HEK293 (cell line): ENCODE measurements at regions not wholly inside any gene's neighbourhood (a gene's known extent, or its start where the extent isn't known, plus 50 kb on each side); places are given as distances from the start of the nearest gene placed in this dataset.

Experiments used
- CTCF ChIA-PET: fragments of 350-600 bp; formaldehyde crosslinking; extraction: SDS; loops from one replicate; lab custom pipeline; 2021; ENCODE audit warnings: antibody characterized with exemption; lab: Yijun Ruan, JAX
- POLR2A ChIA-PET: fragments of 300-600 bp; formaldehyde crosslinking; extraction: SDS; loops from one replicate; lab custom pipeline; 2020; ENCODE audit warnings: antibody characterized with exemption, inconsistent platforms; lab: Yijun Ruan, JAX
- H3K27ac ChIP-seq: fragments of 200-500 bp; sonication (Bioruptor generic); 2 replicates; pipeline ENCODE4 v1.5.1; 2014; ENCODE audit warnings: low read depth, low read length, control low read depth, inconsistent platforms; ENCODE audit errors: extremely low read depth
- H3K36me3 ChIP-seq, 2 experiments: fragments of 200-500 bp in 1 of 2; sonication (Bioruptor generic) in 1 of 2; 1 replicate in 1 of 2; 2 replicates in 1 of 2; pipeline ENCODE4 v1.5.1; 2014 to 2017; ENCODE audit warnings: inconsistent platforms in 2 of 2, low read length in 2 of 2; ENCODE audit not compliant: control insufficient read depth in 2 of 2, insufficient read depth in 1 of 2
- H3K4me1 ChIP-seq: fragments of 200-500 bp; sonication (Bioruptor generic); 2 replicates; pipeline ENCODE4 v1.5.1; 2014; ENCODE audit warnings: mild to moderate bottlenecking, low read length, inconsistent platforms; ENCODE audit not compliant: control insufficient read depth, insufficient read depth
- H3K4me3 ChIP-seq: 2 replicates; pipeline ENCODE4 v1.5.1; 2011; ENCODE audit warnings: low read depth, mild to moderate bottlenecking, control low read depth, low read length, moderate library complexity
- H3K9me3 ChIP-seq: fragments of 200-500 bp; sonication (Bioruptor generic); 2 replicates; pipeline ENCODE4 v1.5.1; 2014; ENCODE audit warnings: low read depth, low read length, inconsistent platforms; ENCODE audit not compliant: control insufficient read depth, insufficient read depth
- OSR2 ChIP-seq: fragments of 450-650 bp; formaldehyde crosslinking; IDR thresholded peaks from 2 replicates; pipeline ENCODE4 v1.5.1; 2016; ENCODE audit warnings: missing biosample characterization, missing genetic modification characterization
- PRDM1 ChIP-seq: fragments of 450-650 bp; formaldehyde crosslinking; IDR thresholded peaks from 2 replicates; pipeline ENCODE4; 2016; ENCODE audit warnings: missing biosample characterization, missing genetic modification characterization
- YY1 ChIP-seq: fragments of 450-650 bp; formaldehyde crosslinking; IDR thresholded peaks from 2 replicates; pipeline ENCODE4 v1.5.1; 2018; ENCODE audit warnings: missing biosample characterization, missing genetic modification characterization
- ZNF221 ChIP-seq: fragments of 450-650 bp; formaldehyde crosslinking; IDR thresholded peaks from 2 replicates; pipeline ENCODE4 v1.5.1; 2017; ENCODE audit warnings: missing biosample characterization, missing genetic modification characterization, borderline replicate concordance
- ZNF266 ChIP-seq: fragments of 450-650 bp; formaldehyde crosslinking; IDR thresholded peaks from 2 replicates; pipeline ENCODE4 v1.5.1; 2016; ENCODE audit warnings: missing biosample characterization, missing genetic modification characterization, low read depth
- ZNF292 ChIP-seq: fragments of 450-650 bp; formaldehyde crosslinking; IDR thresholded peaks from 2 replicates; pipeline ENCODE4 v1.5.1; 2016; ENCODE audit warnings: low read depth, missing biosample characterization, missing genetic modification characterization, borderline replicate concordance
- ZNF830 ChIP-seq: fragments of 450-650 bp; IDR thresholded peaks from 2 replicates; pipeline ENCODE4 v1.5.0; 2018; ENCODE audit warnings: missing biosample characterization, missing genetic modification characterization, low read depth, mild to moderate bottlenecking, moderate library complexity
- ZSCAN16 ChIP-seq: fragments of 450-650 bp; formaldehyde crosslinking; IDR thresholded peaks from 2 replicates; pipeline ENCODE4 v1.5.1; 2016; ENCODE audit warnings: missing biosample characterization, missing genetic modification characterization
- TF ChIP-seq, protein P1 (sequence below): fragments of 450-650 bp; formaldehyde crosslinking; IDR thresholded peaks from 2 replicates; pipeline ENCODE4; 2016; ENCODE audit warnings: missing biosample characterization, missing genetic modification characterization
- TF ChIP-seq, protein P2 (sequence below): fragments of 450-650 bp; formaldehyde crosslinking; IDR thresholded peaks from 2 replicates; pipeline ENCODE4 v1.5.1; 2016; ENCODE audit warnings: missing biosample characterization, missing genetic modification characterization
- TF ChIP-seq, protein P3 (sequence below): fragments of 450-650 bp; formaldehyde crosslinking; IDR thresholded peaks from 2 replicates; pipeline ENCODE4 v1.5.1; 2016; ENCODE audit warnings: missing biosample characterization, missing genetic modification characterization
- TF ChIP-seq, protein P4 (sequence below): fragments of 450-650 bp; IDR thresholded peaks from 2 replicates; pipeline ENCODE4 v1.5.1; 2018; ENCODE audit warnings: missing biosample characterization, mild to moderate bottlenecking, missing genetic modification characterization
- TF ChIP-seq, protein P5 (sequence below): fragments of 450-650 bp; formaldehyde crosslinking; IDR thresholded peaks from 2 replicates; pipeline ENCODE4 v1.5.1; 2016; ENCODE audit warnings: missing biosample characterization, missing genetic modification characterization
- TF ChIP-seq, protein P6 (sequence below): fragments of 450-650 bp; formaldehyde crosslinking; conservative IDR thresholded peaks from 2 replicates; pipeline ENCODE4 v1.5.1; 2016; ENCODE audit warnings: low read depth, missing biosample characterization, missing genetic modification characterization
- TF ChIP-seq, protein P7 (sequence below): fragments of 450-650 bp; formaldehyde crosslinking; IDR thresholded peaks from 2 replicates; pipeline ENCODE4 v1.5.1; 2016; ENCODE audit warnings: missing biosample characterization, missing genetic modification characterization

DNA sequence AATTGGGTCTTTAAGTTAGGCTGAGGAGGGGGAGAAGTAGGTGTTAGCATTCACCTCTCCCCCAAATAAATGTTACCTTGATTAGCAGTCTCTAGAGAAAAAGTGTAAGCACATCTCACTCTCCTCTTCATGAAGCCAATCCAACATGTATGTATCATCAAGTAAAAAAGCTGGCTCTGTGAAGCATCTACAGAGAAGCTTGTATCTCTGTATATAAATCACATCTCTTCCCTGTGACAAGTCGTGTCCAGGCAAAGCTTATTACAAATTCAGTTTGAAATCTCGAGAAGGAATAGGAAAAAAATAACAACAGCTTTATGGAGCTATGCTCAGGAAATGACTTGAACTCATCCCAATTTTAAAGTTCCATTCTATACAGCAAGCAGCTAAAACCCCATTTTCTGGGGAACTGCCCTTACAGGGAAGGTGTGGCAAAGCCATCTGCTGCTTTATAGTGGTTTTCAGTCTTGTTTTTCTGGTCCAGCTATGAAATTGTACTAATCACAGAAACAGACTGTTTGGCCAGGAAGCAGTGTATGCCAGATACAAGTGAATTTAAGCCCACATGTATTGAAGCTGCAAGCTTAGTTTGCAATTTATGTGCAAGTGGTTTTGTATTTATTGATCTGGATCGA is 313.3 kb upstream of the NOCT start:
- no peaks in the 10 kb centered on the region for H3K36me3 ChIP-seq
- CTCF ChIA-PET = interaction anchor here (0.6 to 1.1 kb wide), 2 partner anchors 171 to 236 kb away, joined by 4 read pairs; no protein-coding TSS in a partner anchor
- H3K9me3 ChIP-seq = no peaks in the 10 kb centered on the region
- H3K4me1 ChIP-seq = no peaks in the 10 kb centered on the region
- TF ChIP-seq ZNF830 (tag by site-specific recombination) (no peak), ZNF221 (tag by site-specific recombination) (no peak)
- TF ChIP-seq, protein P1, sequence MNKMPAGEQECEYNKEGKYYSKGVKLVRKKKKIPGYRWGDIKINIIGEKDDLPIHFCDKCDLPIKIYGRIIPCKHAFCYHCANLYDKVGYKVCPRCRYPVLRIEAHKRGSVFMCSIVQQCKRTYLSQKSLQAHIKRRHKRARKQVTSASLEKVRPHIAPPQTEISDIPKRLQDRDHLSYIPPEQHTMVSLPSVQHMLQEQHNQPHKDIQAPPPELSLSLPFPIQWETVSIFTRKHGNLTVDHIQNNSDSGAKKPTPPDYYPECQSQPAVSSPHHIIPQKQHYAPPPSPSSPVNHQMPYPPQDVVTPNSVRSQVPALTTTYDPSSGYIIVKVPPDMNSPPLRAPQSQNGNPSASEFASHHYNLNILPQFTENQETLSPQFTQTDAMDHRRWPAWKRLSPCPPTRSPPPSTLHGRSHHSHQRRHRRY (tag by site-specific recombination) = no peak
- TF ChIP-seq, protein P2, sequence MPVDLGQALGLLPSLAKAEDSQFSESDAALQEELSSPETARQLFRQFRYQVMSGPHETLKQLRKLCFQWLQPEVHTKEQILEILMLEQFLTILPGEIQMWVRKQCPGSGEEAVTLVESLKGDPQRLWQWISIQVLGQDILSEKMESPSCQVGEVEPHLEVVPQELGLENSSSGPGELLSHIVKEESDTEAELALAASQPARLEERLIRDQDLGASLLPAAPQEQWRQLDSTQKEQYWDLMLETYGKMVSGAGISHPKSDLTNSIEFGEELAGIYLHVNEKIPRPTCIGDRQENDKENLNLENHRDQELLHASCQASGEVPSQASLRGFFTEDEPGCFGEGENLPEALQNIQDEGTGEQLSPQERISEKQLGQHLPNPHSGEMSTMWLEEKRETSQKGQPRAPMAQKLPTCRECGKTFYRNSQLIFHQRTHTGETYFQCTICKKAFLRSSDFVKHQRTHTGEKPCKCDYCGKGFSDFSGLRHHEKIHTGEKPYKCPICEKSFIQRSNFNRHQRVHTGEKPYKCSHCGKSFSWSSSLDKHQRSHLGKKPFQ = no peak
- TF ChIP-seq, protein P3, sequence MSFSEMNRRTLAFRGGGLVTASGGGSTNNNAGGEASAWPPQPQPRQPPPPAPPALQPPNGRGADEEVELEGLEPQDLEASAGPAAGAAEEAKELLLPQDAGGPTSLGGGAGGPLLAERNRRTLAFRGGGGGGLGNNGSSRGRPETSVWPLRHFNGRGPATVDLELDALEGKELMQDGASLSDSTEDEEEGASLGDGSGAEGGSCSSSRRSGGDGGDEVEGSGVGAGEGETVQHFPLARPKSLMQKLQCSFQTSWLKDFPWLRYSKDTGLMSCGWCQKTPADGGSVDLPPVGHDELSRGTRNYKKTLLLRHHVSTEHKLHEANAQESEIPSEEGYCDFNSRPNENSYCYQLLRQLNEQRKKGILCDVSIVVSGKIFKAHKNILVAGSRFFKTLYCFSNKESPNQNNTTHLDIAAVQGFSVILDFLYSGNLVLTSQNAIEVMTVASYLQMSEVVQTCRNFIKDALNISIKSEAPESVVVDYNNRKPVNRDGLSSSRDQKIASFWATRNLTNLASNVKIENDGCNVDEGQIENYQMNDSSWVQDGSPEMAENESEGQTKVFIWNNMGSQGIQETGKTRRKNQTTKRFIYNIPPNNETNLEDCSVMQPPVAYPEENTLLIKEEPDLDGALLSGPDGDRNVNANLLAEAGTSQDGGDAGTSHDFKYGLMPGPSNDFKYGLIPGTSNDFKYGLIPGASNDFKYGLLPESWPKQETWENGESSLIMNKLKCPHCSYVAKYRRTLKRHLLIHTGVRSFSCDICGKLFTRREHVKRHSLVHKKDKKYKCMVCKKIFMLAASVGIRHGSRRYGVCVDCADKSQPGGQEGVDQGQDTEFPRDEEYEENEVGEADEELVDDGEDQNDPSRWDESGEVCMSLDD (tag by site-specific recombination) = no peak
- TF ChIP-seq, protein P4, sequence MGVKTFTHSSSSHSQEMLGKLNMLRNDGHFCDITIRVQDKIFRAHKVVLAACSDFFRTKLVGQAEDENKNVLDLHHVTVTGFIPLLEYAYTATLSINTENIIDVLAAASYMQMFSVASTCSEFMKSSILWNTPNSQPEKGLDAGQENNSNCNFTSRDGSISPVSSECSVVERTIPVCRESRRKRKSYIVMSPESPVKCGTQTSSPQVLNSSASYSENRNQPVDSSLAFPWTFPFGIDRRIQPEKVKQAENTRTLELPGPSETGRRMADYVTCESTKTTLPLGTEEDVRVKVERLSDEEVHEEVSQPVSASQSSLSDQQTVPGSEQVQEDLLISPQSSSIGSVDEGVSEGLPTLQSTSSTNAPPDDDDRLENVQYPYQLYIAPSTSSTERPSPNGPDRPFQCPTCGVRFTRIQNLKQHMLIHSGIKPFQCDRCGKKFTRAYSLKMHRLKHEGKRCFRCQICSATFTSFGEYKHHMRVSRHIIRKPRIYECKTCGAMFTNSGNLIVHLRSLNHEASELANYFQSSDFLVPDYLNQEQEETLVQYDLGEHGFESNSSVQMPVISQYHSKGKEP (tag by site-specific recombination) = no peak
- TF ChIP-seq, protein P5, sequence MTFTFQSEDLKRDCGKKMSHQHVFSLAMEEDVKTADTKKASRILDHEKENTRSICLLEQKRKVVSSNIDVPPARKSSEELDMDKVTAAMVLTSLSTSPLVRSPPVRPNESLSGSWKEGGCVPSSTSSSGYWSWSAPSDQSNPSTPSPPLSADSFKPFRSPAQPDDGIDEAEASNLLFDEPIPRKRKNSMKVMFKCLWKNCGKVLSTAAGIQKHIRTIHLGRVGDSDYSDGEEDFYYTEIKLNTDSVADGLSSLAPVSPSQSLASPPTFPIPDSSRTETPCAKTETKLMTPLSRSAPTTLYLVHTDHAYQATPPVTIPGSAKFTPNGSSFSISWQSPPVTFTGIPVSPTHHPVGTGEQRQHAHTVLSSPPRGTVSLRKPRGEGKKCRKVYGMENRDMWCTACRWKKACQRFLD (tag by site-specific recombination) = no peak
- TF ChIP-seq, all 188 proteins: peak for 0
- POLR2A ChIA-PET = no interaction called here
- no peak overlapping the region for H3K27ac ChIP-seq
- H3K4me3 ChIP-seq = no peak overlapping the region

DNA sequence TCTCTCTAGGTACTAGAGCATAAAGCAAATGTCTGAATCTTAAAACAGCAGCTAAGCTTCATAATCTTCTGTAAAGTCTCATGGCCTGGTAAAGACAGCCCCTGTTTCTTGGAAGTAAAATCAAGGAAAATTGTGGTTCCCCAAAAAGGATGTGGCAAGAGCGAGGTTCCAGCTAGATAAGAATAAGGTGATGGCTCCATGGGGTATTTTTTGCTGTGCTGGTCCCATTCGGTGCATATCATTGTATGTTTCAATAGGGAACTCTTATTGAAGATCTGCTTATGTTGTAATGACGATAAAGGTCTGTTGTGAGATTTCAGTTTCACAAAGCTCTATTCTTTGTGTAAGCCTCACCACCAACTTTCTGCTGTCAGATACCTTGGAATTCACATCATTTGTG is 316.9 kb upstream of the NOCT start:
- Histone ChIP-seq H3K4me3 (no peak overlapping the region), H3K9me3 (no peaks in the 10 kb centered on the region), H3K27ac (no peak overlapping the region), H3K36me3 (no peaks in the 10 kb centered on the region), H3K4me1 (no peaks in the 10 kb centered on the region)
- ChIA-PET POLR2A (no interaction called here), CTCF (interaction anchor here (0.8 kb wide), 1 partner anchor 250 kb away, joined by 4 read pairs; no protein-coding TSS in a partner anchor)
- TF ChIP-seq ZNF266 (tag by site-specific recombination) (no peak), YY1 (no peak), ZNF292 (tag by site-specific recombination) (no peak), ZSCAN16 (no peak), PRDM1 (no peak), ZNF830 (tag by site-specific recombination) (no peak), OSR2 (tag by site-specific recombination) (no peak)
- TF ChIP-seq, protein P6, sequence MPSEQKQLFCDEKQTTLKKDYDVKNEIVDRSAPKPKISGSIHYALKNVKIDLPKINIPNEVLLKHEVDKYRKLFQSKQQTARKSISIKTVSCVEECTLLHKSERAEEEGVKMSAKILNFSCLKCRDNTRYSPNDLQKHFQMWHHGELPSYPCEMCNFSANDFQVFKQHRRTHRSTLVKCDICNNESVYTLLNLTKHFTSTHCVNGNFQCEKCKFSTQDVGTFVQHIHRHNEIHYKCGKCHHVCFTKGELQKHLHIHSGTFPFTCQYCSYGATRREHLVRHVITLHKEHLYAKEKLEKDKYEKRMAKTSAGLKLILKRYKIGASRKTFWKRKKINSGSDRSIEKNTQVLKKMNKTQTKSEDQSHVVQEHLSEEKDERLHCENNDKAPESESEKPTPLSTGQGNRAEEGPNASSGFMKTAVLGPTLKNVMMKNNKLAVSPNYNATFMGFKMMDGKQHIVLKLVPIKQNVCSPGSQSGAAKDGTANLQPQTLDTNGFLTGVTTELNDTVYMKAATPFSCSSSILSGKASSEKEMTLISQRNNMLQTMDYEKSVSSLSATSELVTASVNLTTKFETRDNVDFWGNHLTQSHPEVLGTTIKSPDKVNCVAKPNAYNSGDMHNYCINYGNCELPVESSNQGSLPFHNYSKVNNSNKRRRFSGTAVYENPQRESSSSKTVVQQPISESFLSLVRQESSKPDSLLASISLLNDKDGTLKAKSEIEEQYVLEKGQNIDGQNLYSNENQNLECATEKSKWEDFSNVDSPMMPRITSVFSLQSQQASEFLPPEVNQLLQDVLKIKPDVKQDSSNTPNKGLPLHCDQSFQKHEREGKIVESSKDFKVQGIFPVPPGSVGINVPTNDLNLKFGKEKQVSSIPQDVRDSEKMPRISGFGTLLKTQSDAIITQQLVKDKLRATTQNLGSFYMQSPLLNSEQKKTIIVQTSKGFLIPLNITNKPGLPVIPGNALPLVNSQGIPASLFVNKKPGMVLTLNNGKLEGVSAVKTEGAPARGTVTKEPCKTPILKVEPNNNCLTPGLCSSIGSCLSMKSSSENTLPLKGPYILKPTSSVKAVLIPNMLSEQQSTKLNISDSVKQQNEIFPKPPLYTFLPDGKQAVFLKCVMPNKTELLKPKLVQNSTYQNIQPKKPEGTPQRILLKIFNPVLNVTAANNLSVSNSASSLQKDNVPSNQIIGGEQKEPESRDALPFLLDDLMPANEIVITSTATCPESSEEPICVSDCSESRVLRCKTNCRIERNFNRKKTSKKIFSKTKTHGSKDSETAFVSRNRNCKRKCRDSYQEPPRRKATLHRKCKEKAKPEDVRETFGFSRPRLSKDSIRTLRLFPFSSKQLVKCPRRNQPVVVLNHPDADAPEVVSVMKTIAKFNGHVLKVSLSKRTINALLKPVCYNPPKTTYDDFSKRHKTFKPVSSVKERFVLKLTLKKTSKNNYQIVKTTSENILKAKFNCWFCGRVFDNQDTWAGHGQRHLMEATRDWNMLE (tag by site-specific recombination) = no peak
- TF ChIP-seq, protein P7, sequence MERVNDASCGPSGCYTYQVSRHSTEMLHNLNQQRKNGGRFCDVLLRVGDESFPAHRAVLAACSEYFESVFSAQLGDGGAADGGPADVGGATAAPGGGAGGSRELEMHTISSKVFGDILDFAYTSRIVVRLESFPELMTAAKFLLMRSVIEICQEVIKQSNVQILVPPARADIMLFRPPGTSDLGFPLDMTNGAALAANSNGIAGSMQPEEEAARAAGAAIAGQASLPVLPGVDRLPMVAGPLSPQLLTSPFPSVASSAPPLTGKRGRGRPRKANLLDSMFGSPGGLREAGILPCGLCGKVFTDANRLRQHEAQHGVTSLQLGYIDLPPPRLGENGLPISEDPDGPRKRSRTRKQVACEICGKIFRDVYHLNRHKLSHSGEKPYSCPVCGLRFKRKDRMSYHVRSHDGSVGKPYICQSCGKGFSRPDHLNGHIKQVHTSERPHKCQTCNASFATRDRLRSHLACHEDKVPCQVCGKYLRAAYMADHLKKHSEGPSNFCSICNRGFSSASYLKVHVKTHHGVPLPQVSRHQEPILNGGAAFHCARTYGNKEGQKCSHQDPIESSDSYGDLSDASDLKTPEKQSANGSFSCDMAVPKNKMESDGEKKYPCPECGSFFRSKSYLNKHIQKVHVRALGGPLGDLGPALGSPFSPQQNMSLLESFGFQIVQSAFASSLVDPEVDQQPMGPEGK (tag by site-specific recombination) = no peak
